Lung (tissue), 11 donors: ENCODE measurements at regions not wholly inside any gene's neighbourhood (a gene's known extent, or its start where the extent isn't known, plus 50 kb on each side); places are given as distances from the start of the nearest gene placed in this dataset.
A peak's percentile ranks its signal among the peaks of the same experiment; 100 is the strongest.

Source experiments
- ATAC-seq: fragments of 200-7000 bp; cut with Tn5 transposase; one replicate; pipeline ENCODE4 v1.9.1; 2020; ENCODE audit warnings: moderate number of reproducible peaks; ENCODE audit not compliant: insufficient read depth, low FRiP score
- DNase-seq, 3 donors: peaks; one replicate each; pipeline ENCODE4 v3.0.0-alpha.2; 2013 to 2017
- H3K27ac ChIP-seq, 2 donors: one replicate each; pipeline ENCODE4 v1.5.1; 2013; ENCODE audit warnings: mild to moderate bottlenecking in 2 of 2, moderate library complexity in 2 of 2, control low read depth in 1 of 2, inconsistent platforms in 1 of 2, low read depth in 1 of 2, low read length in 1 of 2
- H3K27me3 ChIP-seq, 3 donors: one replicate each; pipeline ENCODE4 v1.5.1; 2013; ENCODE audit warnings: low read length in 2 of 3; ENCODE audit not compliant: control insufficient read depth in 3 of 3, insufficient read depth in 3 of 3
- H3K36me3 ChIP-seq, 4 donors: one replicate each; pipeline ENCODE4 v1.5.1; 2013; ENCODE audit warnings: low read length in 4 of 4, mild to moderate bottlenecking in 1 of 4, moderate library complexity in 1 of 4; ENCODE audit not compliant: control insufficient read depth in 4 of 4, insufficient read depth in 4 of 4
- H3K4me1 ChIP-seq, 5 donors: one replicate each; pipeline ENCODE4 v1.5.1; 2013; ENCODE audit warnings: low read length in 5 of 5, mild to moderate bottlenecking in 2 of 5, moderate library complexity in 1 of 5; ENCODE audit not compliant: control insufficient read depth in 5 of 5, insufficient read depth in 5 of 5
- H3K4me3 ChIP-seq: one replicate; pipeline ENCODE4 v1.5.1; 2013; ENCODE audit warnings: mild to moderate bottlenecking, control low read depth, moderate library complexity
- H3K9ac ChIP-seq, 2 donors: one replicate each; pipeline ENCODE4 v1.5.1; 2013; ENCODE audit warnings: low read length in 2 of 2, control low read depth in 1 of 2; ENCODE audit not compliant: insufficient read depth in 1 of 2
- H3K9me3 ChIP-seq, 4 donors: one replicate each; pipeline ENCODE4 v1.5.1; 2013; ENCODE audit warnings: low read length in 3 of 4, mild to moderate bottlenecking in 1 of 4, moderate library complexity in 1 of 4; ENCODE audit not compliant: control insufficient read depth in 4 of 4, insufficient read depth in 3 of 4
- WGBS, 2 donors: extraction: QIAGEN DNeasy Blood & Tissue Kit; methylation state at CpG; one replicate each; pipeline ENCODE4 v1.1.7; 2013; 5-methylcytosine and 5-hydroxymethylcytosine counted together
- TF ChIP-seq, protein P1 (sequence below): IDR thresholded peaks from 2 replicates; pipeline ENCODE4 v1.5.1; 2012; ENCODE audit warnings: mild to moderate bottlenecking; ENCODE audit errors: control extremely low read depth, extremely low read depth
- donor health status: control.
- donor health status: control.
- donor health status: Bipolar disorder and iron deficiency.
- donor health status: healthy.
- donor health status: DM: yes; HTN: yes; CAD: no.

DNA sequence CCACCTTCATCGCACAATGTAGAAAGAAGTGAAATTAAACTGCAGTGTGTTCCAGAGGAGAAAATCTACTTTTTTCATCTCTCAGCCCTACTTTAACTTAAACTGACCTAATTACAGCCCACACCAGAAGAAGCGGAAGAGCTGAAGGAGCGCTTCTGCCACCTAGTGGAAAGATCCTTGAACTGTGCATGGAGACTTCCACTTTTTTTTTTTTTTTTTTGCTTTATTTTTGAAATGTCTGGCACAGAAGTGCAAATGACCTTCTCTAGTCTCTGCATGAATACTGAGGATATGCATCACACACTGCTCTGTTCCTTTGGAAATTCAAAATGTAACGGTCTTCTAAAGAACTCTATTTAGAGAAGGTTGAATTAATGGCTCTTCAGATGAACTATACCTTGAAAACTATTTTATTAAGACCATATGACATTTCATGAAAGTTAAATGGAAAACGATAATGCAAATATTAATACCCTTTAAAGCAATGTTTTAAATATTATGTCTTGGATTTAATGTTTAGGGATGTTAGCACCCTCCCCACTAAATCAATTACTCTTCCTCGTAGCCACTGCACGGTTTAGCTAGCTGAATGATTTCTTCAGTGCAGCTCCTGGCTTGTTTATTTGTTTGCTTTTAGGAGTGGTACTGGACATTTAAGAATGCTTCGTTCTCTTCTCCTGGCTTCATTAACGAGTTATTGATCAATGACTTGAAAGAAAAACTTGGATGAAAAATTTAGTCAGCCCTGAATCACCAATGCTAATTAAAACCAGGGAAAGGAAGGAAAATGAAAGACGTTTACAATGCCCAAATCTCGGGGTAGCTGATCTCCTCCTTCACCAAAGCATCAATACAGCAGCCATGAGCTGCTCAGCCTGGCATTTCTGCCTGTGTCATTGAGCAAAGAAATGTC is 569.6 kb upstream of the GJE1 start:
- DNase-seq: peak; percentile 85 to 97 (median 95)
- TF ChIP-seq, protein P1, sequence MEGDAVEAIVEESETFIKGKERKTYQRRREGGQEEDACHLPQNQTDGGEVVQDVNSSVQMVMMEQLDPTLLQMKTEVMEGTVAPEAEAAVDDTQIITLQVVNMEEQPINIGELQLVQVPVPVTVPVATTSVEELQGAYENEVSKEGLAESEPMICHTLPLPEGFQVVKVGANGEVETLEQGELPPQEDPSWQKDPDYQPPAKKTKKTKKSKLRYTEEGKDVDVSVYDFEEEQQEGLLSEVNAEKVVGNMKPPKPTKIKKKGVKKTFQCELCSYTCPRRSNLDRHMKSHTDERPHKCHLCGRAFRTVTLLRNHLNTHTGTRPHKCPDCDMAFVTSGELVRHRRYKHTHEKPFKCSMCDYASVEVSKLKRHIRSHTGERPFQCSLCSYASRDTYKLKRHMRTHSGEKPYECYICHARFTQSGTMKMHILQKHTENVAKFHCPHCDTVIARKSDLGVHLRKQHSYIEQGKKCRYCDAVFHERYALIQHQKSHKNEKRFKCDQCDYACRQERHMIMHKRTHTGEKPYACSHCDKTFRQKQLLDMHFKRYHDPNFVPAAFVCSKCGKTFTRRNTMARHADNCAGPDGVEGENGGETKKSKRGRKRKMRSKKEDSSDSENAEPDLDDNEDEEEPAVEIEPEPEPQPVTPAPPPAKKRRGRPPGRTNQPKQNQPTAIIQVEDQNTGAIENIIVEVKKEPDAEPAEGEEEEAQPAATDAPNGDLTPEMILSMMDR: peak; percentile 67

DNA sequence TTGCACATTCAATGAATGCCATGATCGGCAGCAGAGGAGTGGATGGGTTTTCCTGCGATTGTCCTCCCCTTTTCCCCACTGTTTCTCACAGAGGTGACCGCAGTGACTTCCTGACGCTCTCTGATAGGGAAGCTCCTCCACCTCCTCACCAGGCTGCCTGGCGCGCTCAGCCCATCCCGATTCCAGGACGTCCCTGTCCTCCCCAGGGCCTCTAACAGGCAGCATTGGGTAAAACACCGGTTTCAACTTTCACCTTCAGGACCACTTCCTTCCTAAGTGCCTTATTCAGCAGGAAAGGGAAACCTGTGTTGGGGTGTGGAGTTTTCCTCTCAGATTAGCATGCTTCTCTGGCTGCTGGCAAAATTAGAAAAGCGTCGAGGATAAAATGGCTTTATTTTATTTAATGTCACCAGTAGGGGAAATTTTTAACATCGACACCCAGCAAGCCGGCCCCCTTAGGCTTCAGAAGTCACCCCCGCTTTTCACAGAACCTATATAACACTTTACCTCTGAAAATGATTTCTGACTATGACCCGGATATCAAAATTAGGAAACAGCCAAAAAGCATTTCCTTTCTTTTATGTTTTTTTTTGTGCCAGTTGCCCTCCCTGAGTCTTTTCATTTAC is 570.4 kb upstream of the GJE1 start:
- Histone ChIP-seq H3K9me3 (no peaks in the 10 kb centered on the region), H3K4me3 (no peak overlapping the region), H3K27me3 (no peaks in the 10 kb centered on the region), H3K27ac (peak overlapping the region; percentile 18 to 47), H3K36me3 (no peaks in the 10 kb centered on the region), H3K4me1 (peaks cover 0 to 15% (median 5%) of the 10 kb centered on the region in 5 donors), H3K9ac (peak overlapping the region in 1 of 2 donors; percentile 75)
- ATAC-seq: peak; percentile 48
- DNase-seq: peak in 2 of 3 donors; percentile 20 to 31
- WGBS, 2 donors: 14 to 20% methylated on average over 15 of the region's 15 CpGs
- TF ChIP-seq, protein P1: no peak

More for the DNA sequence above, 569.6 kb upstream of the GJE1 start:
- WGBS, 2 donors: 28 to 37% methylated on average over 11 of the region's 11 CpGs
- H3K27ac ChIP-seq: peak overlapping the region in 1 of 2 donors; percentile 47
- H3K9me3 ChIP-seq: no peaks in the 10 kb centered on the region
- H3K4me3 ChIP-seq: no peak overlapping the region
- peaks cover 0 to 15% (median 5%) of the 10 kb centered on the region in 5 donors for H3K4me1 ChIP-seq
- peak; percentile 91 for ATAC-seq
- H3K36me3 ChIP-seq: no peaks in the 10 kb centered on the region
- no peaks in the 10 kb centered on the region for H3K27me3 ChIP-seq
- H3K9ac ChIP-seq: peak overlapping the region in 1 of 2 donors; percentile 75

GRCh38 chr6:141561154-141561553 is 571.6 kb upstream of the GJE1 start:
- no peak overlapping the region for H3K9ac ChIP-seq
- 86 to 95% methylated on average over 3 of the region's 3 CpGs for WGBS, 2 donors
- no peaks in the 10 kb centered on the region for H3K9me3 ChIP-seq
- DNase-seq: no peak
- TF ChIP-seq, protein P1: no peak
- no peaks in the 10 kb centered on the region for H3K27me3 ChIP-seq
- no peak overlapping the region for H3K4me3 ChIP-seq
- H3K27ac ChIP-seq: no peak overlapping the region
- H3K4me1 ChIP-seq: peaks cover 0 to 15% (median 5%) of the 10 kb centered on the region in 5 donors
- ATAC-seq: no peak
- H3K36me3 ChIP-seq: no peaks in the 10 kb centered on the region
